NB4 (cell line): ENCODE measurements at regions not wholly inside any gene's neighbourhood (a gene's known extent, or its start where the extent isn't known, plus 50 kb on each side); places are given as distances from the start of the nearest gene placed in this dataset.
A peak's percentile ranks its signal among the peaks of the same experiment; 100 is the strongest.

Experiments used
- DNase-seq: peaks from one replicate; pipeline ENCODE4 v3.0.0; 2010; ENCODE audit warnings: low read depth
- H3K4me3 ChIP-seq: one replicate; pipeline ENCODE4 v1.5.1; 2011; ENCODE audit warnings: mild to moderate bottlenecking, low read depth, low read length, moderate library complexity
- MAX ChIP-seq: IDR thresholded peaks from 2 replicates; pipeline ENCODE4 v1.6.1; 2011; ENCODE audit warnings: low read depth, low read length
- MYC ChIP-seq: IDR thresholded peaks from 2 replicates; pipeline ENCODE4 v1.6.1; 2011; ENCODE audit warnings: low read depth, low read length
- POLR2A ChIP-seq: IDR thresholded peaks from 2 replicates; pipeline ENCODE4 v1.6.1; 2011; ENCODE audit warnings: mild to moderate bottlenecking; ENCODE audit not compliant: insufficient read length; ENCODE audit errors: extremely low read depth
- TF ChIP-seq, protein P1 (sequence below): IDR thresholded peaks from one replicate; pipeline ENCODE4 v1.5.1; 2012; ENCODE audit warnings: low read depth, low read length

- no peak overlapping the region for H3K4me3 ChIP-seq
- DNase-seq, result peak; percentile 49
- TF ChIP-seq POLR2A, result no peak
- TF ChIP-seq, protein P1, sequence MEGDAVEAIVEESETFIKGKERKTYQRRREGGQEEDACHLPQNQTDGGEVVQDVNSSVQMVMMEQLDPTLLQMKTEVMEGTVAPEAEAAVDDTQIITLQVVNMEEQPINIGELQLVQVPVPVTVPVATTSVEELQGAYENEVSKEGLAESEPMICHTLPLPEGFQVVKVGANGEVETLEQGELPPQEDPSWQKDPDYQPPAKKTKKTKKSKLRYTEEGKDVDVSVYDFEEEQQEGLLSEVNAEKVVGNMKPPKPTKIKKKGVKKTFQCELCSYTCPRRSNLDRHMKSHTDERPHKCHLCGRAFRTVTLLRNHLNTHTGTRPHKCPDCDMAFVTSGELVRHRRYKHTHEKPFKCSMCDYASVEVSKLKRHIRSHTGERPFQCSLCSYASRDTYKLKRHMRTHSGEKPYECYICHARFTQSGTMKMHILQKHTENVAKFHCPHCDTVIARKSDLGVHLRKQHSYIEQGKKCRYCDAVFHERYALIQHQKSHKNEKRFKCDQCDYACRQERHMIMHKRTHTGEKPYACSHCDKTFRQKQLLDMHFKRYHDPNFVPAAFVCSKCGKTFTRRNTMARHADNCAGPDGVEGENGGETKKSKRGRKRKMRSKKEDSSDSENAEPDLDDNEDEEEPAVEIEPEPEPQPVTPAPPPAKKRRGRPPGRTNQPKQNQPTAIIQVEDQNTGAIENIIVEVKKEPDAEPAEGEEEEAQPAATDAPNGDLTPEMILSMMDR, result peak; percentile 44
Observed at GRCh38 chr1:102191723-102192122, 195.0 kb upstream of the OLFM3 start.

GRCh38 chr1:102190429-102190828 is 193.7 kb upstream of the OLFM3 start:
- no peak overlapping the region for H3K4me3 ChIP-seq
- no peak for TF ChIP-seq MYC
- no peak for TF ChIP-seq POLR2A
- no peak for TF ChIP-seq MAX
- TF ChIP-seq, protein P1, result no peak
- DNase-seq, result no peak

- H3K4me3 ChIP-seq, result no peak overlapping the region
- TF ChIP-seq MYC, result no peak
- TF ChIP-seq, protein P1, result no peak
- TF ChIP-seq POLR2A, result no peak
- TF ChIP-seq MAX, result no peak
- no peak for DNase-seq
Observed at GRCh38 chr1:102186536-102186935, 189.8 kb upstream of the OLFM3 start.

DNA sequence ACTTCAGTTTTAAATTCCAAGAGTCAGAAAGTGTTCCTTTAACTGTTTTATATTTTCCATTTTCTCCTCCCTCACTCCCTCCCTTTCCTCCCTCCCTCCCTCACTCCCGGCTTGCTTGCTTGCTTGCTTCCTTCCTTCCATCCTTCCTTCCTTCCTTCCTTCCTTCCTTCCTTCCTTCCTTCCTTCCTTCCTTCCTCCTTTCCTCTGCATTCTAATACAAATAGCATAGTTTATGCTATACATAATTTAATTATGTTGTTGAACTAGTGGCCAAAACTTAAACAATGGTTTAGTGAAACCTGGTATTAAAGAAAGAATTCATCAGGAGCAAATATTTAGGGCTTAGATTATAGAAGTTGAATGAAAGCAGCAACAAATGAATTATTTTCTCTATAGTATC is 188.5 kb upstream of the OLFM3 start:
- H3K4me3 ChIP-seq, result no peak overlapping the region
- no peak for DNase-seq
- TF ChIP-seq, protein P1, result no peak
- no peak for TF ChIP-seq MYC
- no peak for TF ChIP-seq MAX
- no peak for TF ChIP-seq POLR2A

GRCh38 chr1:102184477-102184876 is 187.8 kb upstream of the OLFM3 start:
- TF ChIP-seq POLR2A, result no peak
- TF ChIP-seq MYC, result no peak
- TF ChIP-seq, protein P1, result no peak
- TF ChIP-seq MAX, result no peak
- H3K4me3 ChIP-seq, result no peak overlapping the region
- DNase-seq, result no peak

DNA sequence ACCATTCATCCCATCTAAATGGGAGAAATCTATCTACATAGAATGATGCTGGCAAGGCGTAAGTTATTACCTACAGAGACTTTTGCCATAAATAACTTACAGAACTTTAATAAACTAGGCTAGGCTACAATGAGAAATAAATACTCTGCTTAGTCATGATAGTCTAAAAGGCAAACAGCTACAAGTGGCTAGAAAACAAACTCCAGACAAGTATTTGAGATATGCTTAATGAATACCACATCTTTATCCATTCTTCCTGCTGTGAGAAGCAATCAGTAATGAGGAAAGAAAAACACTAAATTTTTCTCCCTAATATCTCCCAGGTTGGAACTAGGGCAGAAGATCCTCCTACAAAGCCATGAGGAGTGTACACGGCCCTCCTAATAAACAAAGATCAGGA is 187.0 kb upstream of the OLFM3 start:
- no peak for TF ChIP-seq MYC
- TF ChIP-seq POLR2A, result no peak
- TF ChIP-seq, protein P1, result no peak
- TF ChIP-seq MAX, result no peak
- no peak overlapping the region for H3K4me3 ChIP-seq
- no peak for DNase-seq
